Body of pancreas (tissue), 4 donors: ENCODE measurements at regions not wholly inside any gene's neighbourhood (a gene's known extent, or its start where the extent isn't known, plus 50 kb on each side); places are given as distances from the start of the nearest gene placed in this dataset.

Source experiments
- ATAC-seq: fragments of 150-250 bp; one replicate; pipeline ENCODE4 v1.9.1; 2016
- DNase-seq, 4 donors: peaks; one replicate each; pipeline ENCODE4 v3.0.0-alpha.2; 2019
- H3K27ac ChIP-seq, 4 donors: fragments of 200-600 bp; sonication (generic); 1 replicate in 3 of 4; 2 replicates in 1 of 4; pipeline versions ENCODE4 v1.5.1 to v1.6.1; 2016 to 2019; ENCODE audit warnings: mild to moderate bottlenecking in 1 of 4, mixed read lengths in 1 of 4, moderate library complexity in 1 of 4
- H3K27me3 ChIP-seq, 2 donors: fragments of 200-600 bp; sonication (generic); one replicate each; pipeline ENCODE4 v1.6.0; 2016; ENCODE audit warnings: mild to moderate bottlenecking in 1 of 2
- H3K36me3 ChIP-seq, 2 donors: fragments of 200-600 bp; sonication (generic); replicated peaks in 1 of 2; 2 replicates each; pipeline ENCODE4 v1.5.1; 2016; ENCODE audit warnings: low read depth in 2 of 2; ENCODE audit not compliant: insufficient read depth in 1 of 2
- H3K4me1 ChIP-seq: fragments of 200-600 bp; sonication (generic); one replicate; pipeline ENCODE4 v1.6.0; 2016
- H3K4me3 ChIP-seq, 2 donors: fragments of 200-600 bp; sonication (generic); 1 replicate in 1 of 2; 2 replicates in 1 of 2; pipeline ENCODE4 v1.5.1; 2016 to 2019
- H3K9me3 ChIP-seq, 3 donors: fragments of 200-600 bp; sonication (generic); 1 replicate in 2 of 3; 2 replicates in 1 of 3; pipeline ENCODE4 v1.5.1; 2016
- POLR2A ChIP-seq, 3 donors: fragments of 450-650 bp; IDR thresholded peaks; one replicate each; pipeline ENCODE4 v1.6.1; 2016; ENCODE audit warnings: antibody characterized with exemption in 3 of 3, mild to moderate bottlenecking in 2 of 3
- WGBS, 2 donors: methylation state at CpG; one replicate each; pipeline ENCODE4 v1.1.5; 2017; 5-methylcytosine and 5-hydroxymethylcytosine counted together
- intact Hi-C: fragments of 100-400 bp; cut with DNase I; formaldehyde crosslinking; loops from one replicate; pipeline ENCODE4 v1.15.1; 2023
- TF ChIP-seq, protein P1 (sequence below), 7 experiments: fragments of 450-650 bp in 4 of 7; fragments of 200-600 bp in 3 of 7; sonication (generic) in 3 of 7; IDR thresholded peaks; one replicate each; pipeline ENCODE4 v1.5.1; 2016 to 2019; ENCODE audit warnings: antibody characterized with exemption in 7 of 7

GRCh38 chrX:18002791-18003190, 141.7 kb upstream of the RAI2 start:
- intact Hi-C loops: no loop called here
- WGBS, 2 donors: 71 to 80% methylated on average over 3 of the region's 3 CpGs

GRCh38 chrX:17994429-17994828, 133.3 kb upstream of the RAI2 start:
- H3K36me3 ChIP-seq: no peaks in the 10 kb centered on the region
- H3K27me3 ChIP-seq: no peaks in the 10 kb centered on the region
- ATAC-seq (no peak), DNase-seq (no peak)
- intact Hi-C loops: no loop called here
- WGBS, 2 donors: 50 to 68% methylated on average over 2 of the region's 2 CpGs
- TF ChIP-seq, protein P1, sequence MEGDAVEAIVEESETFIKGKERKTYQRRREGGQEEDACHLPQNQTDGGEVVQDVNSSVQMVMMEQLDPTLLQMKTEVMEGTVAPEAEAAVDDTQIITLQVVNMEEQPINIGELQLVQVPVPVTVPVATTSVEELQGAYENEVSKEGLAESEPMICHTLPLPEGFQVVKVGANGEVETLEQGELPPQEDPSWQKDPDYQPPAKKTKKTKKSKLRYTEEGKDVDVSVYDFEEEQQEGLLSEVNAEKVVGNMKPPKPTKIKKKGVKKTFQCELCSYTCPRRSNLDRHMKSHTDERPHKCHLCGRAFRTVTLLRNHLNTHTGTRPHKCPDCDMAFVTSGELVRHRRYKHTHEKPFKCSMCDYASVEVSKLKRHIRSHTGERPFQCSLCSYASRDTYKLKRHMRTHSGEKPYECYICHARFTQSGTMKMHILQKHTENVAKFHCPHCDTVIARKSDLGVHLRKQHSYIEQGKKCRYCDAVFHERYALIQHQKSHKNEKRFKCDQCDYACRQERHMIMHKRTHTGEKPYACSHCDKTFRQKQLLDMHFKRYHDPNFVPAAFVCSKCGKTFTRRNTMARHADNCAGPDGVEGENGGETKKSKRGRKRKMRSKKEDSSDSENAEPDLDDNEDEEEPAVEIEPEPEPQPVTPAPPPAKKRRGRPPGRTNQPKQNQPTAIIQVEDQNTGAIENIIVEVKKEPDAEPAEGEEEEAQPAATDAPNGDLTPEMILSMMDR (IDR thresholded peaks at IDR 0.05): no peak
- no peak for TF ChIP-seq POLR2A (IDR thresholded peaks at IDR 0.05)
- no peak overlapping the region for H3K4me3 ChIP-seq
- H3K9me3 ChIP-seq: no peaks in the 10 kb centered on the region
- H3K4me1 ChIP-seq: no peaks in the 10 kb centered on the region
- no peak overlapping the region for H3K27ac ChIP-seq

More at GRCh38 chrX:18002791-18003190, 141.7 kb upstream of the RAI2 start:
- no peak for DNase-seq
- Histone ChIP-seq H3K4me1 (no peaks in the 10 kb centered on the region), H3K36me3 (no peaks in the 10 kb centered on the region), H3K27me3 (no peaks in the 10 kb centered on the region), H3K4me3 (no peak overlapping the region), H3K9me3 (no peaks in the 10 kb centered on the region), H3K27ac (no peak overlapping the region)
- TF ChIP-seq POLR2A (IDR thresholded peaks at IDR 0.05): no peak
- TF ChIP-seq, protein P1 (IDR thresholded peaks at IDR 0.05): no peak
- ATAC-seq: no peak

- H3K27ac ChIP-seq: no peak overlapping the region
- H3K4me3 ChIP-seq: no peak overlapping the region
- no peaks in the 10 kb centered on the region for H3K4me1 ChIP-seq
- no peaks in the 10 kb centered on the region for H3K36me3 ChIP-seq
- 77 to 94% methylated on average over 1 to 3 of the region's 3 CpGs for WGBS, 2 donors
- no peaks in the 10 kb centered on the region for H3K9me3 ChIP-seq
- DNase-seq: no peak
- intact Hi-C loops: no loop called here
- ATAC-seq: no peak
- TF ChIP-seq POLR2A (IDR thresholded peaks at IDR 0.05): no peak
- TF ChIP-seq, protein P1 (IDR thresholded peaks at IDR 0.05): no peak
- H3K27me3 ChIP-seq: no peaks in the 10 kb centered on the region
These were observed 132.0 kb upstream of the RAI2 start for GRCh38 chrX:17993062-17993461.

DNA sequence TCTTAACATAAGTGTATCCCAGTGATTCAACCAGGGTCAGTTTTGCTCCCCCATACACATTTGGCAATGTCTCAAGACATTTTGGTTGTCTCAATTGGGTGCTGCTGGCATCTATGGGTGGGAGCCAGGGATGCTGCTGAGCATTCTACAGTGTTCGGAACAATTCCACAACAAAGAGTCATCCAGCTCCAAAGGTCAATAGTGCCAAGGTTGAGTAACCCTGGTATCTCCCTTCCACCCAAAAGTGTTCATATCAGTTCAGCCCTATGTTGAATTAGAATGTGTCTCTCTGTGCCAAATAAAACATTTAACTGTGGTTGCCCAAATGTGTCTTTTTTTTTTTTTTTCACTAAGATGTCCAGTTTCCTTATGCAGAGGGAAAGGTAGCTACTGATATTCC, 129.4 kb upstream of the RAI2 start:
- intact Hi-C loops: no loop called here
- Histone ChIP-seq H3K27me3 (no peaks in the 10 kb centered on the region), H3K36me3 (no peaks in the 10 kb centered on the region), H3K27ac (no peak overlapping the region), H3K4me3 (no peak overlapping the region), H3K4me1 (no peaks in the 10 kb centered on the region), H3K9me3 (no peaks in the 10 kb centered on the region)
- TF ChIP-seq, protein P1 (IDR thresholded peaks at IDR 0.05): no peak
- TF ChIP-seq POLR2A (IDR thresholded peaks at IDR 0.05): no peak
- WGBS, 2 donors: 25 to 50% methylated on average over 1 of the region's 1 CpG
- ATAC-seq: no peak
- DNase-seq: no peak

GRCh38 chrX:17987783-17988182, 126.7 kb upstream of the RAI2 start:
- no peak for TF ChIP-seq POLR2A (IDR thresholded peaks at IDR 0.05)
- TF ChIP-seq, protein P1 (IDR thresholded peaks at IDR 0.05): no peak

More at GRCh38 chrX:17987783-17988182, 126.7 kb upstream of the RAI2 start:
- H3K27me3 ChIP-seq: no peaks in the 10 kb centered on the region
- H3K4me1 ChIP-seq: no peaks in the 10 kb centered on the region
- H3K9me3 ChIP-seq: no peaks in the 10 kb centered on the region
- WGBS, 2 donors: 28 to 48% methylated on average over 2 of the region's 2 CpGs
- no peaks in the 10 kb centered on the region for H3K36me3 ChIP-seq
- DNase-seq (no peak), ATAC-seq (no peak)
- H3K4me3 ChIP-seq: no peak overlapping the region
- intact Hi-C loops: no loop called here
- no peak overlapping the region for H3K27ac ChIP-seq
